SK-N-SH (cell line): ENCODE measurements at regions not wholly inside any gene's neighbourhood (a gene's known extent, or its start where the extent isn't known, plus 50 kb on each side); places are given as distances from the start of the nearest gene placed in this dataset.

Source experiments
- CTCF ChIA-PET: fragments of 300-600, 350-600 bp; formaldehyde crosslinking; extraction: SDS; loops from one replicate; lab custom pipeline; 2021; lab: Yijun Ruan, JAX
- POLR2A ChIA-PET: fragments of 350-600 bp; sonication (Branson Sonifier 250); formaldehyde crosslinking; extraction: SDS; loops from one replicate; lab custom pipeline; 2020; ENCODE audit warnings: antibody characterized with exemption, inconsistent platforms; lab: Yijun Ruan, JAX
- DNase-seq: peaks from one replicate; pipeline ENCODE4 v3.0.0; 2012
- H2AFZ ChIP-seq: fragments of 200-600 bp; sonication (generic); 2 replicates; pipeline ENCODE4 v1.8.1; 2016; ENCODE audit warnings: antibody characterized with exemption, mild to moderate bottlenecking, low read depth
- H3F3A ChIP-seq: fragments of 200-600 bp; sonication (generic); replicated peaks from 2 replicates; pipeline ENCODE3; 2016; ENCODE audit warnings: antibody characterized with exemption, mild to moderate bottlenecking; ENCODE audit not compliant: insufficient read depth
- H3K27ac ChIP-seq, 2 experiments: fragments of 200-500 bp in 1 of 2; fragments of 200-600 bp in 1 of 2; sonication (Bioruptor generic) in 1 of 2; sonication (generic), shearing (Covaris generic) in 1 of 2; 2 replicates each; pipeline versions ENCODE4 v1.5.1 to v1.6.1; 2014 to 2016; ENCODE audit warnings: low read depth in 2 of 2, inconsistent platforms in 1 of 2, low read length in 1 of 2, mild to moderate bottlenecking in 1 of 2, mixed read lengths in 1 of 2
- H3K27me3 ChIP-seq: fragments of 200-600 bp; sonication (generic), shearing (Covaris generic); 2 replicates; pipeline ENCODE4 v1.6.1; 2016; ENCODE audit warnings: mixed run types; ENCODE audit not compliant: insufficient read depth
- H3K36me3 ChIP-seq, 2 experiments: fragments of 200-500 bp in 1 of 2; fragments of 200-600 bp in 1 of 2; sonication (Bioruptor generic) in 1 of 2; sonication (generic) in 1 of 2; replicated peaks in 1 of 2; 2 replicates each; pipeline versions ENCODE3 to v1.5.1; 2014 to 2016; ENCODE audit warnings: low read length in 1 of 2, mild to moderate bottlenecking in 1 of 2; ENCODE audit not compliant: insufficient read depth in 2 of 2, control insufficient read depth in 1 of 2
- H3K4me1 ChIP-seq, 2 experiments: fragments of 200-500 bp in 1 of 2; fragments of 200-600 bp in 1 of 2; sonication (Bioruptor generic) in 1 of 2; sonication (generic), shearing (Covaris generic) in 1 of 2; 2 replicates each; pipeline versions ENCODE4 v1.5.1 to v1.6.1; 2014 to 2016; ENCODE audit warnings: low read depth in 1 of 2, low read length in 1 of 2, mixed run types in 1 of 2; ENCODE audit not compliant: insufficient read depth in 2 of 2, control insufficient read depth in 1 of 2
- H3K4me2 ChIP-seq: fragments of 200-600 bp; sonication (generic), shearing (Covaris generic); 2 replicates; pipeline ENCODE4 v1.6.1; 2017; ENCODE audit warnings: mixed run types
- H3K4me3 ChIP-seq, 2 experiments: fragments of 200-500 bp in 1 of 2; fragments of 200-600 bp in 1 of 2; sonication (Bioruptor generic) in 1 of 2; sonication (generic), shearing (Covaris generic) in 1 of 2; 2 replicates each; pipeline versions ENCODE4 v1.5.1 to v1.8.1; 2014 to 2016; ENCODE audit warnings: low read depth in 2 of 2, inconsistent platforms in 1 of 2, low read length in 1 of 2, mild to moderate bottlenecking in 1 of 2, mixed read lengths in 1 of 2, moderate library complexity in 1 of 2
- H3K79me2 ChIP-seq: fragments of 200-600 bp; sonication (generic); 2 replicates; pipeline ENCODE4 v1.8.1; 2017; ENCODE audit warnings: mild to moderate bottlenecking; ENCODE audit not compliant: insufficient read depth
- H3K9ac ChIP-seq: fragments of 200-600 bp; sonication (generic); 2 replicates; pipeline ENCODE4 v1.6.1; 2017; ENCODE audit warnings: mixed run types
- H3K9me2 ChIP-seq: fragments of 200-600 bp; sonication (generic); 2 replicates; pipeline ENCODE4 v1.6.1; 2017; ENCODE audit warnings: mixed run types
- H3K9me3 ChIP-seq: fragments of 200-600 bp; sonication (generic); 2 replicates; pipeline ENCODE4 v1.6.1; 2017; ENCODE audit warnings: mixed run types, mild to moderate bottlenecking, moderate library complexity
- H4K20me1 ChIP-seq: fragments of 200-600 bp; sonication (generic); 2 replicates; pipeline ENCODE4 v1.6.1; 2017; ENCODE audit warnings: mild to moderate bottlenecking, mixed run types; ENCODE audit not compliant: insufficient read depth
- CTCF ChIP-seq: fragments of 200-600 bp; sonication (generic); IDR thresholded peaks from 2 replicates; pipeline ENCODE4 v1.6.1; 2017; ENCODE audit warnings: antibody characterized with exemption, mild to moderate bottlenecking, moderate library complexity
- ELF1 ChIP-seq: IDR thresholded peaks from 2 replicates; pipeline ENCODE4 v1.4.0; 2012
- EP300 ChIP-seq, 2 experiments: IDR thresholded peaks; 2 replicates each; pipeline versions ENCODE4 v1.4.0 to v1.6.1; 2012; ENCODE audit warnings: borderline replicate concordance in 1 of 2, low read depth in 1 of 2, low read length in 1 of 2
- EZH2phosphoT487 ChIP-seq: fragments of 200-600 bp; sonication (generic); IDR thresholded peaks from 2 replicates; pipeline ENCODE4 v1.6.1; 2017; ENCODE audit warnings: low read depth, mixed run types, mild to moderate bottlenecking, antibody characterized with exemption, moderate library complexity, borderline replicate concordance
- FOSL2 ChIP-seq: IDR thresholded peaks from 2 replicates; pipeline ENCODE4 v1.4.0; 2012; ENCODE audit warnings: low read depth, mild to moderate bottlenecking, moderate library complexity, borderline replicate concordance
- JUND ChIP-seq: IDR thresholded peaks from 2 replicates; pipeline ENCODE4 v1.4.0; 2012
- MEF2A ChIP-seq: IDR thresholded peaks from 2 replicates; pipeline ENCODE4 v1.4.0; 2012; ENCODE audit warnings: low read depth, borderline replicate concordance
- MXI1 ChIP-seq: IDR thresholded peaks from 2 replicates; pipeline ENCODE4 v1.6.1; 2012; ENCODE audit warnings: mild to moderate bottlenecking, low read depth, low read length, improper control_type of control experiment
- NFIC ChIP-seq: IDR thresholded peaks from 2 replicates; pipeline ENCODE4 v1.4.0; 2012; ENCODE audit warnings: borderline replicate concordance
- NRF1 ChIP-seq: IDR thresholded peaks from 2 replicates; pipeline ENCODE4 v1.6.1; 2012; ENCODE audit warnings: low read depth, mild to moderate bottlenecking, low read length
- PBX3 ChIP-seq: IDR thresholded peaks from 2 replicates; pipeline ENCODE4; 2012
- RAD21 ChIP-seq: IDR thresholded peaks from 2 replicates; pipeline ENCODE4 v1.6.1; 2012; ENCODE audit warnings: mild to moderate bottlenecking, low read length
- RXRA ChIP-seq: IDR thresholded peaks from 2 replicates; pipeline ENCODE4 v1.4.0; 2012; ENCODE audit warnings: low read depth, mild to moderate bottlenecking, borderline replicate concordance
- TEAD4 ChIP-seq: IDR thresholded peaks from 2 replicates; pipeline ENCODE4 v1.4.0; 2012; ENCODE audit warnings: mild to moderate bottlenecking, borderline replicate concordance; ENCODE audit not compliant: insufficient read depth
- USF2 ChIP-seq: fragments of 150-350 bp; IDR thresholded peaks from 2 replicates; pipeline ENCODE4 v1.6.1; 2017; ENCODE audit warnings: antibody characterized with exemption, low read length, low read depth, borderline replicate concordance
- WGBS: methylation state at CpG from one replicate; pipeline ENCODE4 v1.1.6; 2017; ENCODE audit warnings: low lambda C conversion rate; 5-methylcytosine and 5-hydroxymethylcytosine counted together

GRCh38 chr5:2466966-2467365 lies 284.5 kb downstream of the IRX2 start (continued):
- TF ChIP-seq MXI1 (no peak), NFIC (no peak), MEF2A (no peak), NRF1 (no peak), RAD21 (no peak)

- WGBS, result 3% methylated on average over 5 of the region's 10 CpGs
- POLR2A ChIA-PET, result no interaction called here
These were observed 286.1 kb downstream of the IRX2 start for GRCh38 chr5:2465383-2465782.

GRCh38 chr5:2464141-2464540 lies 287.3 kb downstream of the IRX2 start:
- H3K79me2 ChIP-seq, result no peaks in the 10 kb centered on the region
- CTCF ChIA-PET, result no interaction called here
- no CpG with 5 or more reads among the region's 9 CpGs for WGBS

More at GRCh38 chr5:2465383-2465782, 286.1 kb downstream of the IRX2 start:
- Histone ChIP-seq H3K4me2 (no peak overlapping the region), H3K4me1 (no peaks in the 10 kb centered on the region), H3K9me2 (no peaks in the 10 kb centered on the region), H4K20me1 (no peaks in the 10 kb centered on the region), H3K27me3 (peaks cover 19% of the 10 kb centered on the region; the same call in 1 of the 2 replicates), H3K4me3 (no peak overlapping the region), H3K27ac (no peak overlapping the region), H3K9me3 (no peaks in the 10 kb centered on the region), H3K9ac (no peak overlapping the region), H3K79me2 (no peaks in the 10 kb centered on the region), H2AFZ (no peak overlapping the region), H3F3A (no peaks in the 10 kb centered on the region), H3K36me3 (no peaks in the 10 kb centered on the region)
- CTCF ChIA-PET, result no interaction called here
- TF ChIP-seq EP300 (IDR thresholded peaks at IDR 0.05; ENCODE audit: borderline replicate concordance in 1 of 2, low read depth in 1 of 2, low read length in 1 of 2) (no peak), EZH2phosphoT487 (no peak), USF2 (no peak)
- DNase-seq, result no peak

More at GRCh38 chr5:2464141-2464540, 287.3 kb downstream of the IRX2 start:
- Histone ChIP-seq H3K4me1 (no peaks in the 10 kb centered on the region), H3K4me3 (no peak overlapping the region), H3F3A (no peaks in the 10 kb centered on the region), H3K36me3 (no peaks in the 10 kb centered on the region), H3K27me3 (peaks cover 25% of the 10 kb centered on the region), H3K9ac (no peak overlapping the region), H3K9me2 (no peaks in the 10 kb centered on the region), H2AFZ (no peak overlapping the region), H4K20me1 (no peaks in the 10 kb centered on the region), H3K4me2 (no peak overlapping the region), H3K9me3 (no peaks in the 10 kb centered on the region), H3K27ac (no peak overlapping the region)
- POLR2A ChIA-PET, result no interaction called here
- TF ChIP-seq EZH2phosphoT487, result no peak
- TF ChIP-seq RXRA, result no peak
- no peak for TF ChIP-seq PBX3
- TF ChIP-seq MXI1, result no peak
- no peak for TF ChIP-seq USF2
- no peak for TF ChIP-seq ELF1
- no peak for TF ChIP-seq CTCF
- no peak for TF ChIP-seq JUND
- no peak for TF ChIP-seq FOSL2
- no peak for TF ChIP-seq TEAD4
- no peak for DNase-seq
